DND-41 (cell line): ENCODE measurements at regions not wholly inside any gene's neighbourhood (a gene's known extent, or its start where the extent isn't known, plus 50 kb on each side); places are given as distances from the start of the nearest gene placed in this dataset.

ENCODE experiments used
- ATAC-seq: fragments of 200-7000 bp; cut with Tn5 transposase; 3 replicates; pipeline ENCODE4 v1.9.1; 2021; ENCODE audit warnings: low read depth; ENCODE audit not compliant: insufficient read depth
- DNase-seq: peaks from one replicate; pipeline ENCODE4 v3.0.0-alpha.2; 2020
- H2AFZ ChIP-seq: 2 replicates; pipeline ENCODE4 v1.6.0; 2012; ENCODE audit warnings: low read depth, low read length
- H3K27ac ChIP-seq: 2 replicates; pipeline ENCODE4 v1.5.1; 2012; ENCODE audit warnings: low read length, inconsistent platforms
- H3K27me3 ChIP-seq: fragments of 200-600 bp; sonication (generic); 2 replicates; pipeline ENCODE4 v1.6.0; 2012; ENCODE audit warnings: low read length, mild to moderate bottlenecking, inconsistent platforms; ENCODE audit not compliant: insufficient read depth, poor library complexity
- H3K36me3 ChIP-seq: 2 replicates; pipeline ENCODE4 v1.5.1; 2012; ENCODE audit warnings: low read length, inconsistent platforms; ENCODE audit not compliant: insufficient read depth
- H3K4me1 ChIP-seq: 2 replicates; pipeline ENCODE4 v1.5.1; 2012; ENCODE audit warnings: mild to moderate bottlenecking, low read length; ENCODE audit not compliant: insufficient read depth
- H3K4me2 ChIP-seq: 2 replicates; pipeline ENCODE4 v1.6.0; 2012; ENCODE audit warnings: mild to moderate bottlenecking, moderate library complexity, low read length, inconsistent platforms; ENCODE audit not compliant: insufficient read depth
- H3K4me3 ChIP-seq, 2 experiments: fragments of 200-600 bp in 1 of 2; shearing (Covaris generic) in 1 of 2; 2 replicates each; pipeline ENCODE4 v1.5.1; 2012 to 2016; ENCODE audit warnings: inconsistent platforms in 2 of 2, low read length in 2 of 2, mild to moderate bottlenecking in 2 of 2, low read depth in 1 of 2, moderate library complexity in 1 of 2
- H3K79me2 ChIP-seq: 2 replicates; pipeline ENCODE4 v1.6.0; 2012; ENCODE audit warnings: low read length, inconsistent platforms; ENCODE audit not compliant: insufficient read depth
- H3K9ac ChIP-seq: 2 replicates; pipeline ENCODE4 v1.6.0; 2012; ENCODE audit warnings: low read depth, mild to moderate bottlenecking, inconsistent platforms, low read length, moderate library complexity
- H3K9me3 ChIP-seq: 2 replicates; pipeline ENCODE4 v1.5.1; 2012; ENCODE audit warnings: low read length, moderate library complexity, mild to moderate bottlenecking, inconsistent platforms; ENCODE audit not compliant: insufficient read depth, severe bottlenecking
- H4K20me1 ChIP-seq: 2 replicates; pipeline ENCODE4 v1.6.0; 2012; ENCODE audit warnings: low read length; ENCODE audit not compliant: insufficient read depth
- CTCF ChIP-seq: IDR thresholded peaks from 2 replicates; pipeline ENCODE4 v1.5.1; 2012; ENCODE audit warnings: borderline replicate concordance, low read length, moderate library complexity, mild to moderate bottlenecking; ENCODE audit not compliant: poor library complexity, severe bottlenecking; ENCODE audit errors: extremely low read depth
- EZH2 ChIP-seq: IDR thresholded peaks from 3 replicates; pipeline ENCODE4 v1.6.1; 2012; ENCODE audit warnings: borderline replicate concordance, low read depth, mild to moderate bottlenecking, moderate library complexity, low read length, inconsistent platforms; ENCODE audit not compliant: severe bottlenecking

GRCh38 chr18:41532344-41533086, 422.5 kb upstream of the PIK3C3 start:
- Histone ChIP-seq H3K4me3 (no peak overlapping the region), H3K4me1 (no peaks in the 10 kb centered on the region), H3K27ac (no peak overlapping the region), H3K4me2 (no peak overlapping the region), H3K36me3 (no peaks in the 10 kb centered on the region), H4K20me1 (no peaks in the 10 kb centered on the region), H3K9me3 (no peaks in the 10 kb centered on the region), H2AFZ (no peak overlapping the region), H3K27me3 (no peaks in the 10 kb centered on the region), H3K9ac (no peak overlapping the region), H3K79me2 (no peaks in the 10 kb centered on the region)
- ATAC-seq (no peak), DNase-seq (no peak)
- TF ChIP-seq EZH2 = no peak
- no peak for TF ChIP-seq CTCF

GRCh38 chr18:41530970-41531369, 424.1 kb upstream of the PIK3C3 start:
- no peak overlapping the region for H3K4me3 ChIP-seq
- no peak overlapping the region for H3K27ac ChIP-seq
- no peaks in the 10 kb centered on the region for H3K4me1 ChIP-seq
- no peaks in the 10 kb centered on the region for H3K9me3 ChIP-seq
- H4K20me1 ChIP-seq = no peaks in the 10 kb centered on the region
- H3K27me3 ChIP-seq = no peaks in the 10 kb centered on the region
- no peak for TF ChIP-seq CTCF
- TF ChIP-seq EZH2 = no peak
- H3K36me3 ChIP-seq = no peaks in the 10 kb centered on the region
- DNase-seq (no peak), ATAC-seq (no peak)
- H2AFZ ChIP-seq = no peak overlapping the region
- no peak overlapping the region for H3K4me2 ChIP-seq
- no peak overlapping the region for H3K9ac ChIP-seq
- H3K79me2 ChIP-seq = no peaks in the 10 kb centered on the region

GRCh38 chr18:41529093-41529492, 425.9 kb upstream of the PIK3C3 start:
- H3K9me3 ChIP-seq = no peaks in the 10 kb centered on the region
- TF ChIP-seq EZH2 = no peak
- no peak for TF ChIP-seq CTCF
- no peaks in the 10 kb centered on the region for H3K36me3 ChIP-seq
- no peaks in the 10 kb centered on the region for H3K27me3 ChIP-seq
- H3K27ac ChIP-seq = no peak overlapping the region
- H3K79me2 ChIP-seq = no peaks in the 10 kb centered on the region
- ATAC-seq (no peak), DNase-seq (no peak)
- no peak overlapping the region for H2AFZ ChIP-seq
- no peak overlapping the region for H3K4me3 ChIP-seq
- no peaks in the 10 kb centered on the region for H4K20me1 ChIP-seq
- no peaks in the 10 kb centered on the region for H3K4me1 ChIP-seq
- H3K9ac ChIP-seq = no peak overlapping the region
- H3K4me2 ChIP-seq = no peak overlapping the region
